Liver (tissue), 3 donors: ENCODE measurements at regions not wholly inside any gene's neighbourhood (a gene's known extent, or its start where the extent isn't known, plus 50 kb on each side); places are given as distances from the start of the nearest gene placed in this dataset.

ENCODE experiments used
- ATF3 ChIP-seq: IDR thresholded peaks from 2 replicates; pipeline ENCODE4 v1.6.1; 2016; ENCODE audit warnings: antibody characterized with exemption
- CTCF ChIP-seq: fragments of 150-350 bp; IDR thresholded peaks from 2 replicates; pipeline ENCODE4 v1.5.1; 2017; ENCODE audit warnings: improper control_type of control experiment, low read depth, low read length; ENCODE audit not compliant: missing input control
- FOXA1 ChIP-seq: IDR thresholded peaks from 2 replicates; pipeline ENCODE4 v1.6.1; 2016; ENCODE audit warnings: antibody characterized with exemption
- GABPA ChIP-seq, 2 donors: IDR thresholded peaks in 1 of 2; conservative IDR thresholded peaks in 1 of 2; 2 replicates each; pipeline ENCODE4 v1.6.1; 2016; ENCODE audit warnings: antibody characterized with exemption in 2 of 2, mild to moderate bottlenecking in 1 of 2, moderate library complexity in 1 of 2
- JUND ChIP-seq, 2 donors: IDR thresholded peaks; 2 replicates each; pipeline ENCODE4 v1.6.1; 2016; ENCODE audit warnings: antibody characterized with exemption in 2 of 2
- TAF1 ChIP-seq: conservative IDR thresholded peaks from 2 replicates; pipeline ENCODE4 v1.6.1; 2016; ENCODE audit warnings: antibody characterized with exemption, mild to moderate bottlenecking
- YY1 ChIP-seq: IDR thresholded peaks from 2 replicates; pipeline ENCODE4 v1.6.1; 2016; ENCODE audit warnings: antibody characterized with exemption, mild to moderate bottlenecking
- donor health status: healthy.
- donor health status: healthy.

- TF ChIP-seq JUND (IDR thresholded peaks at IDR 0.05) (no peak), TAF1 (no peak), CTCF (no peak), FOXA1 (no peak), ATF3 (no peak), GABPA (IDR thresholded peaks at IDR 0.05 in 1 of 2, conservative IDR thresholded peaks at IDR 0.05 in 1 of 2) (no peak), YY1 (no peak)
These were observed 311.5 kb upstream of the IRX4 start for GRCh38 chr5:2194236-2194555.
